PC-9 (cell line): ENCODE measurements at regions not wholly inside any gene's neighbourhood (a gene's known extent, or its start where the extent isn't known, plus 50 kb on each side); places are given as distances from the start of the nearest gene placed in this dataset.

Experiments
- BruUV-seq: library from RNA; stranded (reverse); fragments of 400-500 nt; replicated peaks from 2 replicates; lab custom pipeline; 2021; lab: Mats Ljungman, UMichigan
- CTCF ChIA-PET: fragments of 300-600 bp; sonication (Branson Sonifier 250); formaldehyde crosslinking; loops from one replicate; lab custom pipeline; 2022; ENCODE audit warnings: antibody characterized with exemption; lab: Charles Lee
- POLR2A ChIA-PET: fragments of 300-600 bp; sonication (Branson Sonifier 250); formaldehyde crosslinking; loops from one replicate; lab custom pipeline; 2022; ENCODE audit warnings: antibody characterized with exemption; ENCODE audit not compliant: unreplicated experiment; lab: Charles Lee
- DNase-seq, 2 experiments: peaks; one replicate each; pipeline versions ENCODE4 v3.0.0 to v3.0.0-alpha.2; 2015 to 2022; ENCODE audit warnings: mixed read lengths in 1 of 2
- H2AFZ ChIP-seq: fragments of 200-600 bp; sonication (generic); 2 replicates; pipeline ENCODE4 v1.8.1; 2017; ENCODE audit warnings: antibody characterized with exemption
- H3F3A ChIP-seq: fragments of 200-600 bp; sonication (generic); 2 replicates; pipeline ENCODE4 v1.8.1; 2017; ENCODE audit warnings: antibody characterized with exemption, mild to moderate bottlenecking, low read depth; ENCODE audit not compliant: insufficient read depth
- H3K27ac ChIP-seq: fragments of 200-600 bp; sonication (generic); 2 replicates; pipeline ENCODE4 v1.6.1; 2016; ENCODE audit warnings: mixed run types
- H3K27me3 ChIP-seq: fragments of 200-600 bp; sonication (generic); 2 replicates; pipeline ENCODE4 v1.6.1; 2016; ENCODE audit warnings: low read depth, mixed run types; ENCODE audit not compliant: insufficient read depth
- H3K36me3 ChIP-seq: fragments of 200-600 bp; sonication (generic); 2 replicates; pipeline ENCODE4 v1.6.1; 2016; ENCODE audit warnings: low read depth, mixed run types
- H3K4me1 ChIP-seq: fragments of 200-600 bp; sonication (generic); replicated peaks from 2 replicates; pipeline ENCODE4 v1.6.1; 2016; ENCODE audit warnings: mixed run types; ENCODE audit not compliant: insufficient read depth
- H3K4me2 ChIP-seq: fragments of 200-600 bp; sonication (generic); 2 replicates; pipeline ENCODE4 v1.6.1; 2017; ENCODE audit warnings: mixed run types
- H3K4me3 ChIP-seq: fragments of 200-600 bp; sonication (generic); 2 replicates; pipeline ENCODE4 v1.6.1; 2016; ENCODE audit warnings: mixed run types
- H3K79me2 ChIP-seq: fragments of 200-600 bp; sonication (generic); 2 replicates; pipeline ENCODE4 v1.6.1; 2017; ENCODE audit warnings: low read depth, mixed run types
- H3K9me2 ChIP-seq: fragments of 200-600 bp; sonication (generic); 2 replicates; pipeline ENCODE4 v1.8.1; 2017; ENCODE audit warnings: mild to moderate bottlenecking; ENCODE audit not compliant: insufficient read depth
- H3K9me3 ChIP-seq: fragments of 200-600 bp; sonication (generic); 2 replicates; pipeline ENCODE4 v1.8.1; 2016; ENCODE audit warnings: low read depth; ENCODE audit not compliant: insufficient read depth
- H4K20me1 ChIP-seq: fragments of 200-600 bp; sonication (generic); 2 replicates; pipeline ENCODE4 v1.8.1; 2017; ENCODE audit not compliant: insufficient read depth
- EZH2 ChIP-seq: fragments of 200-600 bp; sonication (generic); IDR thresholded peaks from 2 replicates; pipeline ENCODE4 v1.8.0; 2017; ENCODE audit warnings: antibody characterized with exemption, low read depth
- intact Hi-C: fragments of 100-400 bp; cut with micrococcal nuclease; formaldehyde crosslinking; loops from one replicate; pipeline ENCODE4 v1.10.0; 2022; ENCODE audit not compliant: unreplicated experiment
- TF ChIP-seq, protein P1 (sequence below): fragments of 200-600 bp; sonication (generic); conservative IDR thresholded peaks from 2 replicates; pipeline ENCODE4 v1.6.1; 2017; ENCODE audit warnings: mixed run types, antibody characterized with exemption, mild to moderate bottlenecking, moderate library complexity

- H3K4me1 ChIP-seq = peaks cover 8% of the 10 kb centered on the region; the same call in 1 of the 2 replicates
- CTCF ChIA-PET = no interaction called here
- intact Hi-C loops = no loop called here
- no peaks in the 10 kb centered on the region for H3K27me3 ChIP-seq
- no peak overlapping the region for H3K4me3 ChIP-seq
- no peaks in the 10 kb centered on the region for H3K9me2 ChIP-seq
- H3K4me2 ChIP-seq = no peak overlapping the region
- no peak for DNase-seq
- TF ChIP-seq, protein P1, sequence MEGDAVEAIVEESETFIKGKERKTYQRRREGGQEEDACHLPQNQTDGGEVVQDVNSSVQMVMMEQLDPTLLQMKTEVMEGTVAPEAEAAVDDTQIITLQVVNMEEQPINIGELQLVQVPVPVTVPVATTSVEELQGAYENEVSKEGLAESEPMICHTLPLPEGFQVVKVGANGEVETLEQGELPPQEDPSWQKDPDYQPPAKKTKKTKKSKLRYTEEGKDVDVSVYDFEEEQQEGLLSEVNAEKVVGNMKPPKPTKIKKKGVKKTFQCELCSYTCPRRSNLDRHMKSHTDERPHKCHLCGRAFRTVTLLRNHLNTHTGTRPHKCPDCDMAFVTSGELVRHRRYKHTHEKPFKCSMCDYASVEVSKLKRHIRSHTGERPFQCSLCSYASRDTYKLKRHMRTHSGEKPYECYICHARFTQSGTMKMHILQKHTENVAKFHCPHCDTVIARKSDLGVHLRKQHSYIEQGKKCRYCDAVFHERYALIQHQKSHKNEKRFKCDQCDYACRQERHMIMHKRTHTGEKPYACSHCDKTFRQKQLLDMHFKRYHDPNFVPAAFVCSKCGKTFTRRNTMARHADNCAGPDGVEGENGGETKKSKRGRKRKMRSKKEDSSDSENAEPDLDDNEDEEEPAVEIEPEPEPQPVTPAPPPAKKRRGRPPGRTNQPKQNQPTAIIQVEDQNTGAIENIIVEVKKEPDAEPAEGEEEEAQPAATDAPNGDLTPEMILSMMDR = no peak
- no peak for TF ChIP-seq EZH2
- H3K36me3 ChIP-seq = no peaks in the 10 kb centered on the region
- no peaks in the 10 kb centered on the region for H3F3A ChIP-seq
- POLR2A ChIA-PET = no interaction called here
- BruUV-seq = no TSS peak
- no peak overlapping the region for H3K27ac ChIP-seq
- no peaks in the 10 kb centered on the region for H3K9me3 ChIP-seq
- H4K20me1 ChIP-seq = no peaks in the 10 kb centered on the region
- no peak overlapping the region for H2AFZ ChIP-seq
- H3K79me2 ChIP-seq = no peaks in the 10 kb centered on the region
Measured at GRCh38 chr6:1238040-1238439, 73.9 kb upstream of the FOXQ1 start.

DNA sequence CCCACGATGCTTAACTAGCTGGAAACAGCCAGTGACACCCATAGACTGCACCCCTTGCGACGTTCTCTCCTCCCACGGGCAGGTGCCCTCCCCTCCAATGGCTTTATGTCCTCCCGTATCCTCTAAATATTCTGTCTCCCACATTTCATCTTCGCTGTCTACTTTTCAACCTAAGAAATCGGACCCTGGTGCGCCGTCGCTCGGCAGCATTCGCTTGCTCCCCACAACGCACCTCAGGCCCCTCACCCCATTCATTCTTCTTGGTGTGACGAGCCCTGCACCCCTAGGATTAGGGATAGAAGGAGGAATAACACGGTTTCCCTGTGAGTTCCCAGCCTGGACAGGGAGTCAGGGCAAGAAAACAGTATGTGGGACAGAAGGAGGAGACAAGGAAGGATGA, 74.3 kb upstream of the FOXQ1 start:
- Histone ChIP-seq H2AFZ (no peak overlapping the region), H3K27me3 (no peaks in the 10 kb centered on the region), H4K20me1 (no peaks in the 10 kb centered on the region), H3K79me2 (no peaks in the 10 kb centered on the region), H3K4me1 (peaks cover 8% of the 10 kb centered on the region; the same call in 1 of the 2 replicates), H3K27ac (no peak overlapping the region), H3F3A (no peaks in the 10 kb centered on the region), H3K9me3 (no peaks in the 10 kb centered on the region), H3K9me2 (no peaks in the 10 kb centered on the region), H3K36me3 (no peaks in the 10 kb centered on the region), H3K4me3 (no peak overlapping the region), H3K4me2 (no peak overlapping the region)
- ChIA-PET POLR2A (no interaction called here), CTCF (no interaction called here)
- intact Hi-C loops = no loop called here
- BruUV-seq = no TSS peak
- no peak for TF ChIP-seq EZH2
- TF ChIP-seq, protein P1 = no peak
- no peak for DNase-seq

DNA sequence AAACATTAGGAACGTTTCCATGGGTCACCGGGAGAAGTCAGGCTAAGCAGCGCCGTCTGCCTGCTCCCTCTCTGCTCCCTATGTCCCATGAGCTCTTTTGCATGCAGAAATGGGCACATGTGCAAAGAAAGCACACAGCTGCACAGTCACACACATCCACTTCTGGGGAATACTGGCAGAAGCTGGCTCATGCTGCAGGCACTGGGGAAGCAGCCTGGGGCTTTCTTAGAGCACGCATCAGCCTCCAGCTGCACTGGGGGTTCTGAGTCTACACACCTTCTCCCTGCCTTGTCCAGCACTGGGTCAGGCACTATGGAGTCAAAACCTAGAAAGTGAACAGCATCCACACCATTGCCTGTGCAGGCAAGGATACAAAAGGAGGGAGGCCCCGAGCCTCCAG, 76.1 kb upstream of the FOXQ1 start:
- BruUV-seq = no TSS peak
- H3K79me2 ChIP-seq = no peaks in the 10 kb centered on the region
- CTCF ChIA-PET = no interaction called here
- POLR2A ChIA-PET = no interaction called here
- H3F3A ChIP-seq = no peaks in the 10 kb centered on the region
- H2AFZ ChIP-seq = no peak overlapping the region
- H3K4me2 ChIP-seq = no peak overlapping the region
- no peaks in the 10 kb centered on the region for H3K9me2 ChIP-seq
- H3K27me3 ChIP-seq = no peaks in the 10 kb centered on the region
- peaks cover 3% of the 10 kb centered on the region; the same call in 1 of the 2 replicates for H3K4me1 ChIP-seq
- DNase-seq = no peak
- H3K9me3 ChIP-seq = no peaks in the 10 kb centered on the region
- H3K4me3 ChIP-seq = no peak overlapping the region
- TF ChIP-seq, protein P1 = no peak
- no peak for TF ChIP-seq EZH2
- intact Hi-C loops = no loop called here
- H3K36me3 ChIP-seq = no peaks in the 10 kb centered on the region
- no peak overlapping the region for H3K27ac ChIP-seq
- no peaks in the 10 kb centered on the region for H4K20me1 ChIP-seq
